Common myeloid progenitor, CD34-positive (primary cell): ENCODE measurements at regions not wholly inside any gene's neighbourhood (a gene's known extent, or its start where the extent isn't known, plus 50 kb on each side); places are given as distances from the start of the nearest gene placed in this dataset.
A peak's percentile ranks its signal among the peaks of the same experiment; 100 is the strongest.

Source experiments
- CTCF ChIA-PET: fragments of 350-600 bp; sonication (Branson Sonifier 250); formaldehyde crosslinking; loops from one replicate; lab custom pipeline; 2021; ENCODE audit warnings: antibody characterized with exemption; lab: Charles Lee
- POLR2A ChIA-PET: fragments of 350-600 bp; sonication (Branson Sonifier 250); formaldehyde crosslinking; loops from one replicate; lab custom pipeline; 2021; ENCODE audit warnings: antibody characterized with exemption; lab: Charles Lee
- DNase-seq, 3 donors: peaks; one replicate each; pipeline versions ENCODE4 v3.0.0 to v3.0.0-alpha.2; 2013
- H3K27ac ChIP-seq, 2 experiments: 1 replicate in 1 of 2; 2 replicates in 1 of 2; pipeline ENCODE4 v1.7.0; 2013; ENCODE audit warnings: inconsistent platforms in 2 of 2, low read length in 2 of 2, mild to moderate bottlenecking in 2 of 2, low read depth in 1 of 2, moderate library complexity in 1 of 2; ENCODE audit not compliant: severe bottlenecking in 2 of 2, insufficient read depth in 1 of 2, poor library complexity in 1 of 2
- H3K27me3 ChIP-seq, 5 experiments: replicated peaks in 2 of 5; 1 replicate in 3 of 5; 2 replicates in 2 of 5; pipeline versions ENCODE4 v1.6.1 to v1.7.0; 2013; ENCODE audit warnings: low read length in 4 of 5, mild to moderate bottlenecking in 2 of 5, moderate library complexity in 2 of 5, inconsistent platforms in 1 of 5; ENCODE audit not compliant: insufficient read depth in 5 of 5, control insufficient read depth in 4 of 5
- H3K36me3 ChIP-seq, 4 experiments: 1 replicate in 2 of 4; 2 replicates in 2 of 4; pipeline versions ENCODE4 v1.6.1 to v1.7.0; 2013; ENCODE audit warnings: low read length in 3 of 4, control low read depth in 1 of 4, mild to moderate bottlenecking in 1 of 4; ENCODE audit not compliant: control insufficient read depth in 4 of 4, insufficient read depth in 4 of 4
- H3K4me1 ChIP-seq, 4 experiments: 1 replicate in 3 of 4; 2 replicates in 1 of 4; pipeline versions ENCODE4 v1.6.1 to v1.7.1; 2013; ENCODE audit warnings: low read length in 3 of 4, mild to moderate bottlenecking in 3 of 4, control low read depth in 1 of 4, inconsistent platforms in 1 of 4, moderate library complexity in 1 of 4; ENCODE audit not compliant: control insufficient read depth in 4 of 4, insufficient read depth in 4 of 4; ENCODE audit errors: control extremely low read depth in 1 of 4
- H3K4me3 ChIP-seq, 7 experiments: 1 replicate in 4 of 7; 2 replicates in 3 of 7; pipeline versions ENCODE4 v1.5.1 to v1.7.0; 2013; ENCODE audit warnings: mild to moderate bottlenecking in 7 of 7, low read length in 6 of 7, moderate library complexity in 6 of 7, inconsistent platforms in 2 of 7, low read depth in 2 of 7, control low read depth in 1 of 7; ENCODE audit not compliant: insufficient read depth in 4 of 7, control insufficient read depth in 1 of 7; ENCODE audit errors: extremely low read depth in 1 of 7
- H3K9me3 ChIP-seq, 5 experiments: 1 replicate in 4 of 5; 2 replicates in 1 of 5; pipeline versions ENCODE4 v1.6.1 to v1.7.1; 2013; ENCODE audit warnings: low read length in 4 of 5, mild to moderate bottlenecking in 2 of 5, inconsistent platforms in 1 of 5, low read depth in 1 of 5, moderate library complexity in 1 of 5; ENCODE audit not compliant: control insufficient read depth in 4 of 5, insufficient read depth in 2 of 5; ENCODE audit errors: control extremely low read depth in 1 of 5
- WGBS: methylation state at CpG from one replicate; pipeline ENCODE4 v1.1.5; 2013; ENCODE audit not compliant: insufficient coverage; 5-methylcytosine and 5-hydroxymethylcytosine counted together

DNA sequence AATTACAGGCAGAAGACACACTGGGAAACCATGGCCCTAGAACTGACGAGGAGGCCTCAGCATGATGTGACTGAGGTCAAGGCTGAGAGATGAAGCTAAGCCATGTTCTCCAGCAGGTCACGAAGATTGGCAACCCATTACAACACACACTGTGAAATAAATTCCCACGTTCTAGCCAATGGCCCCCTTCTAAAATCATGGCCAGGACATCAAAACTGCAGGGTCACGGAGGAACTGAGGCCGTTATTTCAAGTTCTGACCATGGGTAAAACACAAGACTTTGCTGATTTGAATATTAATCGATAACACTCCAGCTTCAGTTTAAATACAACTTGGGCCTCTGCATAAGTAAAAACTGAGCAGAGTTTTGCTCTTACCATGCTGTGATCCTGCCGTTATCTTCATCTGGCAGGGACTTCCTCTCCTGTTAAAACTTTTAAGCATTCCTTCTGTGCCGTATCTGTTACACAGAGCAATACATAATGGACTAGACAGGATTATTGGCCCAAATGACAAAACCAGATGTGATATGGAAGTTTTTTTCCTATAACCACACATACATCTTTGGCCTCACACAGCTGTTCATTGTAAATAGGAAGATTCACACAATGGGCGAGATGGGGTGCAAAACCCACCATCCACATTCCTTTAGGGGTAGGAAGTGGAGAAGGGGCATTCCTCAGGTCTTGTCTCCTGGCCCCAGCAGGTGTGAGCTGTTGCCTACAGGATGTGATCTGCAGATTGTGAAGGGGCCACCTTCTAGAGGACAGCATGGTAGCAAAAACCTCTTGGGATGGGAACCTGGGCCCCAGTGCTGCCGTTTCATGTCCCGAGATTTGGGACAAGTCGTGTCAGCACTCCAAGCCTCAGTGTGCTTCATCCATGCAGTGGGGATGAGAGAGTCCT, 207.4 kb downstream of the OPA1 start:
- 31% methylated on average over 9 of the region's 12 CpGs for WGBS
- CTCF ChIA-PET: interaction anchor here (0.8 to 1.8 kb wide), 9 partner anchors 12 to 515 kb away, joined by 3 to 11 read pairs (median 4); no protein-coding TSS in a partner anchor
- DNase-seq: peak; percentile 69 to 92 (median 80)
- Histone ChIP-seq H3K27me3 (no peaks in the 10 kb centered on the region), H3K36me3 (no peaks in the 10 kb centered on the region), H3K4me3 (no peak overlapping the region), H3K27ac (peak overlapping the region in 1 of 2 experiments; percentile 14), H3K9me3 (no peaks in the 10 kb centered on the region), H3K4me1 (peaks cover 5 to 28% (median 10%) of the 10 kb centered on the region in 4 experiments)
- POLR2A ChIA-PET: interaction anchor here (0.9 kb wide), 1 partner anchor 68 kb away, joined by 3 read pairs; no protein-coding TSS in a partner anchor

DNA sequence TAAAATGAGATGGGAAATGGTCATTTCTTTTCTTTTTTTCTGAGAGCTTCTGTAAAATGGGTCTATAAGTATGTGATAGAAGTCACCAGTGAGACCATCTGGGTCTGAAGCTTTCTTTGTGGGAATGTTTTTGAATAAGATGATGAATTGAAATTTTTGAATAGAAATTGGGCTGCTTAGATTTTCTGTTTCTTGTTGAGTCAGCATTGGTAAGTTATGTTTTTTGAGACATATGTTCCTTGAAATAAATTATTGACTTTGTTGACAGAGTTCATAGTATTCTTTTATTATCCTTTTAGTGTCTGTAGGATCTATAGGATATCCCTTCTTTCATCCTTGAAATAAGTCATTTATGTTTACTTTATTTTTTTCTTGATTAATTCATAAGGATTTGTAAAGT, 208.1 kb downstream of the OPA1 start:
- CTCF ChIA-PET: interaction anchor here (1.1 to 1.8 kb wide), 5 partner anchors 10 to 514 kb away, joined by 3 to 4 read pairs (median 4); no protein-coding TSS in a partner anchor
- Histone ChIP-seq H3K36me3 (no peaks in the 10 kb centered on the region), H3K27me3 (no peaks in the 10 kb centered on the region), H3K9me3 (no peaks in the 10 kb centered on the region), H3K27ac (no peak overlapping the region), H3K4me3 (no peak overlapping the region), H3K4me1 (peaks cover 5 to 28% (median 10%) of the 10 kb centered on the region in 4 experiments)
- DNase-seq: no peak
- POLR2A ChIA-PET: no interaction called here

DNA sequence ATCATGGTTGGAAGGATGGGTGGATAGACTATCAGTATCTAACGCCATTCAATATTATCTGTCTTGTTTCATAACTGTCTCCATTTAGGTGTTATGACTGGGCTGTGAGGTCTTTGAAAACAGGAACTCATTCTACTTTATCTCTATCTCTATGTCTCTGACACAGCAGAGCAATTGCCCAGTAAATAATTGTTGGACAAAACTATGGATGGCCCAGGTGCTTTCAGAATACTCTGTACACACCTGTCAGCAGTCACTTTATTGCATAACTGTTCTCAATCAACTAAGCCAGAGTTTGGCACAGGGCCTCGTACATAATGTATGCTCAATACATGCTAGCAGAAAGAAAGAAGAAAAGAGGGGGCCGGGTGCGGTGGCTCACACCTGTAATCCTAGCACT, 210.3 kb downstream of the OPA1 start:
- Histone ChIP-seq H3K4me3 (no peak overlapping the region), H3K36me3 (no peaks in the 10 kb centered on the region), H3K4me1 (peaks cover 5 to 19% (median 8%) of the 10 kb centered on the region in 4 experiments), H3K9me3 (no peaks in the 10 kb centered on the region), H3K27ac (no peak overlapping the region), H3K27me3 (no peaks in the 10 kb centered on the region)
- POLR2A ChIA-PET: no interaction called here
- peak in 2 of 3 donors; percentile 28 to 38 for DNase-seq
- WGBS: no CpG with 5 or more reads among the region's 4 CpGs
- CTCF ChIA-PET: interaction anchor here (1.1 kb wide), 1 partner anchor 39 kb away, joined by 3 read pairs; no protein-coding TSS in a partner anchor

DNA sequence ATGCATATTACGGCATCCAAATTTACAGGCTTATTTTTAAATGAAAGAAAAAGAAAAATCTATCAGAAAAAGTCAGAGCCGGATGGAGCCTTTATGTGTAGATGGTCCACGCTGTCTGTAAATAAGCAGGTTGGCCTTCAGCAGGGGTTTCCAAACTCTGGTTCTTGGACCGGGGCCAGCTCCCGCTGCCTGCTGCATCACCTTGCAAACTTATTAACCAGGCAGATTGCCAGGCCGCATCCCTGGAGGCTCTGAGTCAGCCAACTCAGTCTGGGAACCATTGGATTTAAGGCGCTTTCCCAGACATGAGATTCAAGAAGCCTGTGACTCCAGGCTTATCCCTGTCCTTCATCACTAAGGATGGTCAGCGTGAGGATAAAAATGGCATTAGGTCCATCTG, 212.4 kb downstream of the OPA1 start:
- Histone ChIP-seq H3K4me1 (peaks cover 0 to 5% (median 2%) of the 10 kb centered on the region in 4 experiments), H3K36me3 (no peaks in the 10 kb centered on the region), H3K4me3 (no peak overlapping the region), H3K27me3 (no peaks in the 10 kb centered on the region), H3K27ac (no peak overlapping the region), H3K9me3 (no peaks in the 10 kb centered on the region)
- WGBS: 84% methylated on average over 6 of the region's 8 CpGs
- ChIA-PET POLR2A (no interaction called here), CTCF (interaction anchor here (1.4 kb wide), 1 partner anchor 510 kb away, joined by 3 read pairs; no protein-coding TSS in a partner anchor)
- DNase-seq: no peak

DNA sequence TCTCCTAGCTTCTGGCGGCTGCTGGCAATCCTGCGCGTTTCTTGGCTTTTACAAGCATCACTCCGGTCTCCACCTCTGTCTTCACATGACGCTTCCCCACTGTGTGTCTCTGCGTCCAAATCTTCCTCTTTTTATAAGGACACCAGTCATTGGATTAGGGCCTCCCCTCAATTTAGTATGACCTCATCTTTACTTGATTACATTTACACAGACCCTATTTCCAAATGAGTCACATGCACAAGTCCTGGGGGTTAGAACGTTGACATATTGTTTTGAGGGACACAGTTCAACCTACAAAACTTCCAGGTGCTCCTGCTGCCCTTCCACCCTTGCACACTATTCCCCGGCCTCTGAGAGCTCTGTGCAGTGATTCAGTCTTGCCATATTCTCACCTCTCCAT, 215.3 kb downstream of the OPA1 start:
- no peaks in the 10 kb centered on the region for H3K4me1 ChIP-seq
- 98% methylated on average over 7 of the region's 8 CpGs for WGBS
- H3K4me3 ChIP-seq: no peak overlapping the region
- POLR2A ChIA-PET: no interaction called here
- no peaks in the 10 kb centered on the region for H3K9me3 ChIP-seq
- DNase-seq: no peak
- H3K36me3 ChIP-seq: no peaks in the 10 kb centered on the region
- CTCF ChIA-PET: no interaction called here
- no peak overlapping the region for H3K27ac ChIP-seq
- no peaks in the 10 kb centered on the region for H3K27me3 ChIP-seq

DNA sequence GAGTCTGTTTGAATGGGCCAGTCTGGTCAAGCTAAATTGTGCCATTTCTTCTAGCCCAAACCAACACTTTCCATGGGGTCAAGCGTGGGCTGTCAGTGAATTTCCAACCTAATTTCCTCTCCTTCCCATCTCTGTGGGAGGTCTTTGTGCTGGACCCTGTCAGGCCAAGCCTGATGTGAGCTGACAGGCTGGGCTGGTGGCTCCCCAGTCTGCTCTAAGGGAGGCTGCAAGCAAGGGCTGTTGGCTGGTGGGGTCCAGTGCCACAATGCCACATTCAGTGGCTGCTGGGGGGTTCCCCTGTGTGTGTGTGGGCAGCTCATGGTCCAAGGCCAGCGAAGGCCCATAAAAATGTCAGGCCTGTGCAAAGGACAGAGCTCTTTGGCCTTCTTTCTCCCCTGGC, 216.1 kb downstream of the OPA1 start:
- Histone ChIP-seq H3K9me3 (no peaks in the 10 kb centered on the region), H3K27me3 (no peaks in the 10 kb centered on the region), H3K4me1 (no peaks in the 10 kb centered on the region), H3K4me3 (no peak overlapping the region), H3K27ac (no peak overlapping the region), H3K36me3 (no peaks in the 10 kb centered on the region)
- ChIA-PET POLR2A (no interaction called here), CTCF (no interaction called here)
- WGBS: 94% methylated on average over 2 of the region's 2 CpGs
- no peak for DNase-seq

DNA sequence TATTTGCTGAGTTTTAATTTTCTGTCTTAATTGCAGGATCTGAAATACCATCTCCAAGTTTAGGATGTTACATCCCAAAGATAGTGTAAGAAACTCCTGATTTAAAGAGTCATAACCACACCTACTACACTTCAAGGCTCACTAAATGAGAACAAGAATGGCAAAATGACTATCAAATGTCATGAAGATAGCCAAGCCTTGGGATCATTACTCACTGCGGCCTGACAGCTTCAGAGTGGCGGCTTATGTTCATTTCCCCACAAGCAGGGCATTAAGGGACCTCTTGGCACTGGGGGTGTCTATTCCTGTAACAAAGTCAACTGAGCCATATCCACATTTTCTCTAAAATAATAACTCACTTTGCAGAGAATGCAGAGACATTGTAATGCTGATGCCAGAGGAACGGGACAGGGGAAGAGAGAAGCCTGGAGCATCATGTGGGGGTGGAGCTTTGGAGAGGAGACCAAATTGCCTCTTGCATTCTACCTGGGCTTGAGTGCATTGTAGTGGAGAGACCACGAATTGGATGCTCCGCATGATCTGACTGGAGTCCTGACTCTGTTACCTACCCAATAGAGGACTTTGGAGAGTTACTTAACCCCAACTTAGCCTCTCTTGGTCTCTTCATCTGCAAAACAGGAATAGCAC, 219.2 kb downstream of the OPA1 start:
- CTCF ChIA-PET: interaction anchor here (0.7 kb wide), 1 partner anchor 34 kb away, joined by 3 read pairs; no protein-coding TSS in a partner anchor
- Histone ChIP-seq H3K4me3 (no peak overlapping the region), H3K4me1 (no peaks in the 10 kb centered on the region), H3K9me3 (no peaks in the 10 kb centered on the region), H3K27me3 (no peaks in the 10 kb centered on the region), H3K27ac (no peak overlapping the region), H3K36me3 (no peaks in the 10 kb centered on the region)
- POLR2A ChIA-PET: no interaction called here
- WGBS: 85% methylated on average over 3 of the region's 5 CpGs
- no peak for DNase-seq
